Activated CD4-positive, alpha-beta T cell treated with anti-CD3 and anti-CD28 coated beads for 4 hours (primary cell): ENCODE measurements at regions not wholly inside any gene's neighbourhood (a gene's known extent, or its start where the extent isn't known, plus 50 kb on each side); places are given as distances from the start of the nearest gene placed in this dataset.

ENCODE experiments used
- DNase-seq, 2 donors: peaks; one replicate each; pipeline ENCODE4 v3.0.0-alpha.2; 2020

DNA sequence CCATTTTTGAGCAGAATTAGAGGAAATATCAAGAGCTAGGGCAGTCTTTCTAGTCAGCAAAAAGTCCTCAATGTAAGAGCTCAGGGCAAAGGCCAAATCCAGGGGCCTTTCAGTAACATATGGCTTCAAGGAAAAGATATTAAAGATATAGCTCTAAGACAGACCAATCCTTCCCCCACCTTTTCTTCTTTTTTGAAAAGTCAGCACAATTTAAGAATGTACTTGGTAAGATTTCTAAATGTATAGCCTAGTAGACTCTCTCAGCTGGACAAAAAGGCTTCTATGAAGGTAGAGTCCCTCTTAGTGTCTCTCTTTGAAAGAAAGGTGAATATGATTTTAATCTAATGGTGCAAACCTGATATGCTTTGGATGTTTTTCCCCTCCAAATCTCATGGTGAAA, 515.7 kb downstream of the VRK1 start:
- no peak for DNase-seq

DNA sequence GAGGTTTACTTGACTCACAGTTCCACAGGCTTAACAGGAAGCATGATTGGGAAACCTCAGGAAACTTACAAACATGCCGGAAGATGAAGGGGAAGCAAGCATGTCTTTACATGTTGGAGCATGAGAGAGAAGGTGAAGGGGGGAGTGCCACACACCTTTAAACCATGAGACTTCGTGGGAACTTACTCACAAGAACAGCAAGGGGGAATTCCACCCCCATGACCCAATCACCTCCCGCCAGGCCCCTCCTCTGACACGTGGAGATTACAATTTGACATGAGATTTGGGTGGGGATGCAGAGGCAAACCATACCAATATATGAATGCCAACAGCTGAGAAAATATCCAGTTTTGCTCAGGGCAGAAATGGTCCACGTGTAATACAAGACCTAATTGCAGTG, 518.6 kb downstream of the VRK1 start:
- no peak for DNase-seq

DNA sequence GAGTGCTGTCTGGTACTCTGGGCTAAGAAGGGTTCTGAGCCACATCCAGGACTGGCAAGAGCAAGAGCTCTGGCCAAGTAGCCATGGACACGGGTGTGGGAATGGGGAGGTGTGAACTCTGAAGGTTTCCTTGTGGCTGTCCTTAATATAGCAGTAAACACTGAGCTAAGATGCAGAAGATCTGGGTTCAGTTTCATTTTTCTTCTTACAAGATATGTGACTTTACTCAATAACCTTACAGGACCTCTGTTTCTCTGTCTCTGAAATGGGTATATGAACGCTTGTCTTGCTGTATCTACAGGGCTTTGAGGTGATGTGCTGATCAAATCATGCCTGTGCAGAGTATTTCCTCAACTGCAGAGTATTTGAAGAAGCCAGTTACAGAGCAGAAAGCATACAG, 521.2 kb downstream of the VRK1 start:
- no peak for DNase-seq

DNA sequence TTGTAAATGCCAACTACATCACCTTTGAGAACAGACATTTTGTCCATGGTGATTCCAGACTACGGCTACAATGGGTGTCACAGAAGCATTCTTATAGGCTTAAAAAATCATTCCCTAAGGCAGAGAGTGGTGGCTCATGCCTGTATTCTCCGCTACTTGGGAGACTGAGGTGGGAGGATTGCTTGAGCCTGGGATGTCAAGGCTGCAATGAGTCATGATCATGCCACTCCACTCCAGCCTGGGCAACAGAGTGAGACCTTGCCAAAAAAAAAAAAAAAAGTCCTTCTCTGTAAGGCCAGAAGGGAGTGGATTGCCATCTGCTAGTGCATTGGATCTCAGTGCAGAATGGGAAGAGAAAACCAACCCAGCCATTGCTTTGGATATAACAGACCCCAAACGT, 522.5 kb downstream of the VRK1 start:
- no peak for DNase-seq

DNA sequence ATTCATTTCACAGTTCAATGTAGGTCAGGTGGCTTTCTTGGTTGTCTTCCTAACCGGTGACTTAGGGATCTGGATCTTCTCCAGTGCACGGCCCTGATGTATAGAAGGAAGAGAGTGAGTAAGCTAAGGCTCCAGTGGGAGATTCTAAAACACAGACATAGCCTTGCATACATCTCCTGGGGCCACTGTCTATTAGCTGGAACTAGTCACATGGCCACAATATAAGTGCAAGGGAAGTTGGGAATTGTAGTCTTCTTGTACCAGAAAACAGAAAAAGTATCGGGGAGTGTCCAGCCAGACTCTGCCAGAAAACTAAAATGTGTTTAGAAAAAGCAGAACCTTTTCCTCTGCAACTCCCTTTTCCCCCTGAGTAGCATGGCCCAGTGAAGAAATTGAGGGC, 531.6 kb downstream of the VRK1 start:
- DNase-seq, result no peak

DNA sequence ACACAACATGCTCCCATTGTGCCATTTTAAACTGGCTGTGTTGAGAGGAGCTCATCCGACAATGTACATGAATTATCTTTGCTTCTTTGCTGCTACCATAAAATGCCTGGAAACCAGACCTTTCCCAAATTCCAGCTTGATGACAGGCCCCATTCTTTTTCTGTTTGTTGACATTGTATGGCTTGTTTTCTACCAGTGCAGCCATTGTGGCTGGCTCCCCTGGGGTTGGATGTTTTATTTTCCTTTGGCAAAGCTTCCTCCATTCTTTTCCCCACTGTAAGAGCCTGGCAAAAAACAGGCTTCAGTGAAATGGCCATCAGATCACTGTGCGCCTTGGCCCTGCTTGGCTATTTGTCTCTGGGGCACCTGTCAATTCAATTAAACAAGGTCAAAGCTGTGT, 532.5 kb downstream of the VRK1 start:
- DNase-seq, result no peak

DNA sequence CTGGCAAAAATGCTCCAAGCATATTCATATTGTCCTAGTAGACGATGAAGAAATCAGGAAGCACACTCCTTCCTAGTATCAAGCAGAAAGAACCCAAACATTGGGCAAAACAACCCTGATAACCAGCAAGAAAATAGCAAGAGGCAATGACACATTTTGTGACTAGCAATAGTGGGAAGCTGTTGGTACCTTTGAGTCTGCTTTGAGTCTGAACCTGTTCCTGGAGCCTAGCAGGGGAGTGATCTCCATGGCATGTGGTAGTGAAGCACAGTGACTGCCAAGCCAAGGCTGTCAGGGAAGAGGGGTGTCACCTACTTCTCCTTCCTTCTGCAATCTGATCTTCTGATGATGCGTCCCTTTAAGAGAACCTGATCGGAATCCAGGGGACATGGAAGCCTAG, 533.9 kb downstream of the VRK1 start:
- DNase-seq, result no peak

DNA sequence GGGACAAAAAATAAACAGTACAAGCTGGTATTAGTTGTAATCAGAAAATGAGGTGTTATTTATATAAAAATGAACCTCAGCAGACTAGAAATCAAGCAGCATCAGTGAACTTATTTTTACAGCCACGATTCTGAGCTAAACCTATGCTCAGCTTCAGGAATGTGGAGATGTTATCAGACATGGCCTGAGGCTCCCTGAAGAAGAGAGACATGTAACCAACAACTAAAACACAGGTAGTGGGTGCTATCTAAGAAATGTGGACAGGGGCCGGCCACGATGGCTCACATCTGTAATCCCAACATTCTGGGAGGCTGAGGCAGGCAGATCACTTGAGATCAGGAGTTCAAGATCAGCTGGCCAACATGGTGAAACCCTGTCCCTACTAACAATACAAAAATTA, 534.3 kb downstream of the VRK1 start:
- DNase-seq, result no peak

DNA sequence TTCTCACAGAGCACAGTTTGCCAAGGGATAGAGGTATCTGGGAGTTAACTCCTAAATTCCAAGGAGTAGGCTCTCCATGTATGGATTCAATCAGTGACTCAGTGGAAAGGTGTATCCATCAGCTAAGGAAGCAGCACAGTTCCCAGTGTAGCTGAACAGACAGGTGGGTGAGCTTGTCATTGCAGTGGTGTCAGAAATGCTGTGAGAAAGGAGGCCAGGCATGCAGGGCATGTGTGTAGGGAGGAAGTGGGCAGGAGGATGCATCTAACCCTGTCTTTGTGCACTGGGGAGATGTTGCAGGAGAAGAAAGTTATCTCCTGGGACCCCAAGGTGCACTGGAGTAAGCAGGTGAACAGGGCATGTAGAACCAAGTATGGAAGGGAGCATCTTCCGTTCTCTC, 539.0 kb downstream of the VRK1 start:
- DNase-seq, result no peak

DNA sequence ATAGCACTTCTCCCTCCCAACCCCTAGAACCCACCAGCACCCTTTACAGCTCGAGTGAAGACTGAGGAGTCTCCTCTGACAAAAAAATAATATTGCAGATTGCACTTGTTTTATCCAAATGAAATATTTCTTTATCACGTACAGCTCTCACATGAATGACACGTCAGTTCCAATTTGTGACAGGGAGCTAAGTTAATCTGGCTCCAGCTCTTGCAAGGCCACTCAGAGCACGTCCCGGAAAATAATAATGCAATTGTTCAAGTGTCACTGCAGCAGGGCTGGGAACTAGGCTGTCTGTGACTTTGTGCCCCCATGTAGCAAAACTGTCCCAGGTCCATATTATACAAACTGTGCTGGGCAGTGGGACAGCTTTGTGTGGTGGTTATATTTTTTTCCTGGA, 539.6 kb downstream of the VRK1 start:
- no peak for DNase-seq

DNA sequence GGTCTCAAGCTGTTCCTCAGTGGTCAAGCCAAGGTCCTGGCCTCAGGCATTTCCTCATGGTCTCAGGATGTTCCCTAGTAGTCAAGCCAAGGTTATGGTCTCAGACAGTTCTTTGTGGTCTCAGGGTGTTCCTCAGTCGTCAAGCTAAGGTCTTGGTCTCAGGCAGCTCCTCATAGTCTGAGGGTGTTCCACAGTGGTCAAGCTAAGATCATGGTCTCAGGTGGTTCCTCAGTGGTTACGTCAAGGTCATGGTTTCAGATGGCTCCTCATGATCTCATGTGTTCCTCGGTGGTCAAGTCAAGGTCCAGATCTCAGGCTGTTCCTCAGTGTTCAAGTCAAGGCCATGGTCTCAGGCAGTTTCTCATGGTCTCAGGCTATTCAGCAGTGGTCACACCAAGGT, 540.1 kb downstream of the VRK1 start:
- DNase-seq, result no peak

DNA sequence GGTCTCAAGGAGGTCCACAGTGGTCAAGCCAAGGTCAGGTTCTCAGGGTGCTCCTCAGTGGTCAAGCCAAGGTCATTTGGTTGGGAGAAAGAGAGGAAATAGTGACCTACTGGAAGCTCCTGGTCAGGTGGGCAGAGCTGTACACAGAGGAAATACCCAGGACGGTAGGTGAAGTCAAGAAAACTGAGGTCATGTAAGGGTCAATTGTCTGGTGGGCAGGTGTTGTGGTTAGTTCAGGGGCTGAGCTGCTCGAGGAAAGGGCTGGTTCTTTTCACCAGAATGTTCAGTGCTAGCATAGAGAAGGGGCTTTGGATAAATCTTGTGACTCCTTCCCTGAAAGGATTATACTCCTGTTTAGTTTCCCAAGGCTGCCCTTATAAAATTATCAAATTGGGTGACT, 540.5 kb downstream of the VRK1 start:
- DNase-seq, result no peak

DNA sequence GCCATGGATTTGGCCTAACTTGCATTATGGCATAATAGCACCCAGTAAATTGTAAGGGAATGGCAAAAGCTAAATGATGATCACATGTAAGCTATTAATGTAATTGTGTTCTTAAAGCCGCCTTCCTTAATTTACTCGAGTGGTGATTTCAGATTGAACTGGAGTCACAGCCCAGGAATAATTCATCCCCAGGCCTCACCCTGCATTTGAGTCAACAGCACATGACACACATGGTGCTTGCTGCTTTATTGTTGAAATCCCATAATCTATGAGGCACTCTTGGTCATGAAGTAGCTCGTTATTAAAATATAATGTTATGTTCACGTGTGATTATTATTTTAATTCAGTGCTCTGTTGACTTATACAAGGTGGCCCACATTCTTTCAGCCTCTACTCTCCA, 547.5 kb downstream of the VRK1 start:
- no peak for DNase-seq

DNA sequence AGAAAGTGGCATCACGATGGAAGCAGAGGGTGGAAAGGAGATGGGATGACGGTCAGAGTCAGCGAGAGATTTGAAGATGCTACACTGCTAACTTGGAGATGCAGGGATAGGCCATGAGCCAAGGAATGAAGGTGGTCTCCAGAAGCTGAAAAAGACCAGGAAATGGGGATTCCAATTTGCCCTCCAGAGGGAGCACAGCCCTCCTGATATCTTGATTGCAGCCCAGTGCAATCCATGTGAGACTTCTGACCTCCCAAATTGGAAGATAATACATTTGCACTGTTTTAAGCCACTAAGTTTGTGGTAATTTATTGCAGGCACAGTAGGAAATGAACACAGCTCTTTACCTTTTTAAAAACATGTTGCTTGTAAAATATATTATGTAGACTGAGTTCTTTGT, 549.5 kb downstream of the VRK1 start:
- DNase-seq, result no peak

DNA sequence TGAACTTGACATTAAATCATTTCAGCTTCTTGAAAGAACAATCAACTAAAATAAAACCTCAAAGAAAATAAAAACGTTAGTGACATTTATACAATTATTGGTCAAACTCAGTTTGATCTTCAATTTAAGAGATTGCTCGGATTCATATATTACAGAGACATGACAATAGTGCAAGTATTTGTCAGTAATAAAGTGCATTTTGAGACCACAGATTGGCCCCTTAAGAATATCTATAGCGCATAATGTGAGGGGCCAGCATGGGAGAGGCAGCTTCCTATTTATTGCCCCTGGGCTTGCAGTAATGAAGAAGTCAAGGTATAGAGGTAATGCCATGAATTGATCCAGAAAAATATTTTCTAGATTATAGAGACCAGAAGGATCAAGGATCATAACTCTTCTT, 552.3 kb downstream of the VRK1 start:
- no peak for DNase-seq

DNA sequence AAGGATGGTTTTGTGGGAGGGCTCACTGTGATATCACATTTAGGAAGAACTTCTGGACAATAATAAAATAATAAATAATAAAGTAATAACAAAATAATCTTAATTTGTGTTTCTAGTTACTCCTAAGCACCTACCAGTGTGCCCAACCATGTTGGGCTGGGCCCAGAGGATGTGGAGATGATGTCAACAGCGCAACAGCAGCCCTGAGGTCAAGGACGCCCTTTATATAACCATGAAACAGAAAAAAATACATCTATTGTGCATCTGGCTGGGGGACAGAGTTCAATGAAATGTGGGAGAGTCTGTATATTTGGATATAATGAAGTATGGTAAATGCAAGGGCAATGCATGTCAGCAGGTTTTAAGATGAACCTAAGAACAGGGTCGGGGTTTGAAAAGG, 552.8 kb downstream of the VRK1 start:
- no peak for DNase-seq

DNA sequence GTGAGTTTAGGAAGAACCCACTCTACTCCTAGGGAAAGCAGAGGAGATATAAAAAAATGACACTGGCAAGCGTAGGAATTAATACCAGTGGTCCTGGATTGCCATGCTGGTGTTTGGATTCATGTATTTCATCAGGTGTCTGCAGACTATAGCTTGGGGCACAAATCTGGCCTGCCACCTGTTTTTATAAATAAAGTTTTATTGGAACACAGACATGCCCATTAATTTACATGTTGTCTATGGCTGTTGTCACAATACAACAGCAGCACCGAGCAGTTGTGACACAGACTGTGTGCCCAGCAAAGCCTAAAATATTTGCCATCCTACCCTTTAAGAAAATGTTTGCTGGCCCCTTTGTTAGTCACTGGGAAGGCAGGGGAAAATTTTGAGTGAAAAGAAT, 553.2 kb downstream of the VRK1 start:
- no peak for DNase-seq

DNA sequence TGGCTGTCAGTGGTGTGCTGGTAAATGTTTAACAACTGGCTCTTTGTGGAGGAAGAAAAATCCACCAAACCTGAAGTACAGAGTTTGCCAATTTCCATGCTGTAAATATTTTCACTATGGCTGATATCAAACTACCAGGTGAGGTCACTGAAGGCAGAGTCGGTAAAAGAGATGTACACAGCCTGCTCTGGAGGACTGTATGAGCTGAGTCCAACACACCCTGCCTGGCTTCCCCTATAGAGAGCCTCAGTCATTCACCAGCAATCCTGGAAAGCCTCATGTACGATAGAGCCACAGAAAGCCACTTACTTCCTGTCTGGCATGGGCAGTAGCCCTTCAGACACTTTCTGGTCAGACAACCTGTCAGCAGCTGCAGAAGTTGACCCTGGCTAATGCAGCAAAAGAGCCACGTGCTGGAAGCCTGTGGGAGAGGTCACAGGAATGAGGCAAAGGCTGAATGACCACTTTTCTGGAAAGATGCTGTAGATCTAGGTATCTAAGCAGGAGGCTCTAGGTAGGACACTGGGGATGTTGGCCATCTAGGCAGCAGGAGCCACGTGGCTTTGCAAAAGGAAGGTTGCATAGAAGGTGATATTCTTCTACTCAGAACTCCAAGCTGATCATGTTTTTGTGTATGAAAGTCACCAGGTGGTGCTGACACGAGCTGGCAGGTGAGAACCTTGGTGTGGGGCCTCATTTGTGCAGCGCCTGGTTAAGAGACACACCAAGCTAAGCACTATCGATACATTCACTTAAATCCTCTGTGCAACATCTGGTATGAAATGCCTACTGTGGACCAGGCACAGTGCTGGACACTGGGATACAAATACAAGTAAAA, 553.9 kb downstream of the VRK1 start:
- DNase-seq, result no peak

DNA sequence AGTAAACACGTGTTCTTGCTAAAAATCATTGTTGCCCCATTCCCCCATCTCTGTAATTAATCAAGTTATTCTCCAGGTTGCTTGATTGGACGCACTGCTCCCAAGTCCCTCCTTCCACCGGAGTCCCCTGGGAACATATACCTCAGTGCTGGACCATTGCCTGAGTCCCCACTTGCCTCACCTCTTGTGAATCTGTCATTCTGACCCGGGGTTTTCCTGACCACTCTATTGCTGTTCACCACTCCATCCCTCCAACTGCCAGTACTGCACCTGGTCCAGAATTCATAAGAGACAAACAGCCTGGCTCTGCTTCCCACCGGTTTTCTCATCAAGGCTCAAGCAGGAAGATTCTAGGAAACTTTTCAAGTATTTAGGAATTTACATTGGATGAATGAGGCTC, 555.9 kb downstream of the VRK1 start:
- DNase-seq, result no peak

DNA sequence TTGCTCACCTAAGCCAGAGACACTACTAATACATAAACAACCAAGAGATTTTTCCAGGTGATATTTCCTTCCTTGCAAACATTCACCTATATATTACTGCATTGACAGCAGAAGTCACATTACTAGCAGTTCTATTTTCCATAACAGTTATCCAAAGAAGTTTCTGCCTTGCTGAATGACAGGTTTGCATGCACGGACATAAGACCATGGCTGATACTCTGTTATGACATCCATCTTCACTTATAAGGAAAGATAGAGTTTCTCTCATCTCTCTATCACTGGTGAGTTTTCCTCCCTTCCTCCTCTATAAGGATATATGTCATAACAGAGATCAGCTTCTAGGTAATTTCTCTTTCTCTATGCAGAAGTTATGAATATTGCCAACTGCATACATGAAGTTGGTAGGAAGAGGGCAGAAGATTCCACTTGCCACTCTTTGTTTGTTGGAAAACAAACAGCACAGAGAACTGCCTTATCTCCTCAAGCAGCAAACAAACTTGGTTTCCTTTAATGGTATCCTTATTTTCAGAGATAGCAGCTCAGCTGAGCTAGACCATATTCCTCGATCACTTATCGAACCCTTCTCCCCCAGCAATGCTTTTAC, 557.0 kb downstream of the VRK1 start:
- DNase-seq, result no peak

DNA sequence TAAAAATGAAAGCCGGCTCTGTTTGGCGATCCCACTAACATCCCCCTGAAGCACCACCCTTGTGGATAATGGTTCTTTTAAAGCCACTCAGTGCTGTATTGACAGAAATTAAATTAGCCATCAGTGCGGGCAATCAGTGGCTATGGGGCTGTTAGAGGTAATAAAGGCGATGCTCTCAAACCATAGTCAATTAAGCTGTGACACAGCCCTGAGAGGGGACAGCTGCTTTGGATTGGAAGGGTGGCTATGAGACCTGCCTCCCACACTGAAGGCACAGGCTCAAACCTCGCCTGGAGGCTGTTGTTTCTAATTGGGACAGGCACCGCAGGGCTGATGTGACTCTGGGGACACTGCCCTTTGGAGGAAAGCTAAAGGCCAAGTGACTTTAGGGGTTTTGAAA, 562.2 kb downstream of the VRK1 start:
- no peak for DNase-seq

DNA sequence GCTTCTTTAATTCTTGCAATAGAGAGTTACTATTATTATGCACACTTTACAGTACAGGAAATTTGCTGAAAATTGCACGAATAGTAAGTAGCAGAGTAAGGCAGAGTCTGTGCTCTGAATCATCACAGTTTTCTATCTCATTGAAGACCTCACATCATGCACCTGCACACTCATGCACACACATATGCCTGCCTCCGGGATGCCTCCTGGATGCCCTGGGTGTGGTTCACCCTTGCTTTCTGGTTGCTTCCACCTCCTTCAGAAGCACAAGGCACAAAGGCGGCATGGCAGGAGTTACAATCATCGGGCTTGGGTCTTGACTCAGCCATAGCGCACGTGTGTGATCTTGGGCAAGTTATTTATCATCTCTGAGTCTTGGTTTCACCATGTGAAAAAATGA, 564.0 kb downstream of the VRK1 start:
- DNase-seq, result no peak

DNA sequence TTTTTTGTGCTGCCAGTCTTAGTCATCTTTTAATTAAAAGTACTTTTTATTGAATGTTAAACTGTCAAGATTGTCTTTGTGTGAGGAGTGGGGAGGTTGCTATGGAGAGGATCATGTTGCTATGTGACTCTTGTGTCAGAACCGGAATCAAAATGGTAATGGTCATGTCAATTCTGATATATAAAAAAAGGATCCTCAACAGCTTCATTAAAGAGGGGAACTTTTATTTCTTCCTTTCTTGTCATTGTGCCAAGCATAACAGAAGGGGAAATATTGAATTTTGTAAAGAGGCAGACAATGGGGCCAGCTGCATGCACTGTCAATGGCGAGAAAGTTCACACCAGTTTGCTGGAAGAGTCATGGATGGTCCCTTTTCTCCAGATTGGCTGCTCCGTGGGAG, 564.8 kb downstream of the VRK1 start:
- DNase-seq, result no peak

DNA sequence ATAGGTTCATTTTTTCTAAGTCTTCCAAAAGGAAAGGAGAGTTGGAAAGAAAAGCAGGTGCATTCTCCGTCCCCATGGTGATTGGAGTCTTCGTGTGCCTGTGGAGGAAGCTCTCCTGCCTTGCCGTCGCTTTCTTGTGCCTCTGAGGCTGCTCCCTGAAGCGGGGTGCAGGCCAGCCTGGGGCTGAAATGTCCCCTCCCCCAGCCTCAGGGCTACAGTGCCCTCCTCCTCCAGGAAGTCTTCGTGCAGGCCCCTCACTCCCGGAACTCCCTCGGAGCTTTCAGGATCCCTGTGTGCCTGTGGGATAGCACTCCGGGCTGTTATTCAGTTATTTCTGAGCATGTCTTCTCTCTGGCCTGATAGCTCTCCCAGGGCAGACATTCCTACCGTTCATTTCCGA, 569.2 kb downstream of the VRK1 start:
- no peak for DNase-seq

DNA sequence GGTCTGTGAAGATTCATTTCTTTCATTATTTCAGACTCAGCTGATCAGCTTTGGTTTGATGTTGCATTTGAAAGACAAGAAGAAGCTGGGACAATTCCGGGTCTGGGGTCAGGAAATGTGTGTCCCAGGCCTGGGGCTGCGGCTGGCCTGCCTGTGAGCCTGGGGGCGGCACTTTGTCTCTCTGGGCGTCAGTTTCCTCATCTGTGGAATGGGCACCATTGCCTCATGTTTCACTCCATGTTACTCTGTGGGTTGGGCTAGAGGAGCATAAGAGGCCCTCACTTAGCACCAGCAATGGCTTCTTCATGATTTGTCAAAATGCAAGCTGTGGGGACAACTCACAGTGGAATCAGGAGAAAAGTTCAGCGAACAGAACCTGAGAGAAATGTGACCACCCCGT, 570.1 kb downstream of the VRK1 start:
- no peak for DNase-seq
